Endothelial cell of umbilical vein (primary cell): ENCODE measurements at regions not wholly inside any gene's neighbourhood (a gene's known extent, or its start where the extent isn't known, plus 50 kb on each side); places are given as distances from the start of the nearest gene placed in this dataset.

Source experiments
- BruUV-seq: library from RNA; stranded (reverse); fragments of 400-500 nt; replicated peaks from 2 replicates; lab custom pipeline; 2021; lab: Mats Ljungman, UMichigan
- CTCF ChIA-PET: fragments of 300-600, 350-600 bp; sonication (Branson Sonifier 250); formaldehyde crosslinking; loops from one replicate; lab custom pipeline; 2021; ENCODE audit warnings: antibody characterized with exemption, inconsistent platforms; lab: Charles Lee
- POLR2A ChIA-PET: fragments of 300-600, 350-600 bp; sonication (Branson Sonifier 250); formaldehyde crosslinking; loops from one replicate; lab custom pipeline; 2021; ENCODE audit warnings: antibody characterized with exemption, inconsistent platforms; lab: Charles Lee
- DNase-seq: peaks from one replicate; pipeline ENCODE4 v3.0.0-alpha.2; 2011; ENCODE audit warnings: low read depth, low spot score
- FAIRE-seq: peaks from 2 replicates; lab custom pipeline; 2011; peaks lifted over from hg19 to GRCh38; lab: Jason Lieb, UNC
- H2AFZ ChIP-seq: 2 replicates; pipeline ENCODE4 v1.6.0; 2012; ENCODE audit warnings: low read depth, low read length, control low read depth, inconsistent platforms
- H3K27ac ChIP-seq: 2 replicates; pipeline ENCODE4 v1.5.1; 2011; ENCODE audit warnings: low read depth, mild to moderate bottlenecking, control low read depth, low read length, moderate library complexity; ENCODE audit not compliant: insufficient read depth
- H3K27me3 ChIP-seq, 2 experiments: 2 replicates each; pipeline versions ENCODE4 v1.6.0 to v1.6.1; 2011; ENCODE audit warnings: low read length in 2 of 2, mixed read lengths in 1 of 2; ENCODE audit not compliant: control insufficient read depth in 2 of 2, insufficient read depth in 2 of 2
- H3K36me3 ChIP-seq, 2 experiments: 2 replicates in 1 of 2; 3 replicates in 1 of 2; pipeline ENCODE4 v1.5.1; 2011; ENCODE audit warnings: low read length in 2 of 2, mild to moderate bottlenecking in 1 of 2, moderate library complexity in 1 of 2; ENCODE audit not compliant: control insufficient read depth in 2 of 2, insufficient read depth in 2 of 2; ENCODE audit errors: extremely low read depth in 1 of 2
- H3K4me1 ChIP-seq: 3 replicates; pipeline ENCODE4 v1.5.1; 2011; ENCODE audit warnings: mild to moderate bottlenecking, low read length; ENCODE audit not compliant: control insufficient read depth, insufficient read depth; ENCODE audit errors: extremely low read depth
- H3K4me2 ChIP-seq: 2 replicates; pipeline ENCODE4 v1.6.1; 2011; ENCODE audit warnings: low read length, control low read depth, mixed read lengths; ENCODE audit not compliant: insufficient read depth
- H3K4me3 ChIP-seq, 3 experiments: fragments of 200-600 bp in 1 of 3; sonication (generic), shearing (Covaris generic) in 1 of 3; replicated peaks in 1 of 3; 2 replicates each; pipeline ENCODE4 v1.5.1; 2011 to 2016; ENCODE audit warnings: control low read depth in 3 of 3, low read length in 3 of 3, mild to moderate bottlenecking in 2 of 3, inconsistent platforms in 1 of 3, low read depth in 1 of 3, moderate library complexity in 1 of 3; ENCODE audit not compliant: insufficient read depth in 1 of 3
- H3K79me2 ChIP-seq: 2 replicates; pipeline ENCODE4 v1.6.0; 2012; ENCODE audit warnings: low read length, inconsistent platforms; ENCODE audit not compliant: control insufficient read depth, insufficient read depth
- H3K9ac ChIP-seq: replicated peaks from 2 replicates; pipeline ENCODE3; 2011; ENCODE audit warnings: low read length, control low read depth; ENCODE audit not compliant: insufficient read depth; ENCODE audit errors: extremely low read depth
- H3K9me1 ChIP-seq: replicated peaks from 3 replicates; pipeline ENCODE4 v1.6.0; 2011; ENCODE audit warnings: mild to moderate bottlenecking, low read length; ENCODE audit not compliant: control insufficient read depth, insufficient read depth; ENCODE audit errors: extremely low read depth
- H3K9me3 ChIP-seq: replicated peaks from 2 replicates; pipeline ENCODE4 v1.5.1; 2012; ENCODE audit warnings: low read length, inconsistent platforms; ENCODE audit not compliant: control insufficient read depth, insufficient read depth
- H4K20me1 ChIP-seq: replicated peaks from 2 replicates; pipeline ENCODE3; 2011; ENCODE audit warnings: mild to moderate bottlenecking, low read length; ENCODE audit not compliant: control insufficient read depth, insufficient read depth; ENCODE audit errors: extremely low read depth
- CTCF ChIP-seq, 2 donors: IDR thresholded peaks; 1 replicate in 1 of 2; 2 replicates in 1 of 2; pipeline ENCODE4 v1.5.1; 2011; ENCODE audit warnings: low read length in 2 of 2, mild to moderate bottlenecking in 2 of 2, moderate library complexity in 2 of 2, control low read depth in 1 of 2, inconsistent platforms in 1 of 2, low read depth in 1 of 2; ENCODE audit not compliant: insufficient read depth in 1 of 2; ENCODE audit errors: extremely low read depth in 1 of 2
- EZH2 ChIP-seq: IDR thresholded peaks from 2 replicates; pipeline ENCODE4 v1.6.1; 2012; ENCODE audit warnings: borderline replicate concordance, low read depth, mild to moderate bottlenecking, moderate library complexity, low read length, inconsistent platforms; ENCODE audit not compliant: severe bottlenecking
- FOS ChIP-seq: IDR thresholded peaks from 2 replicates; pipeline ENCODE4 v1.6.1; 2011; ENCODE audit warnings: mild to moderate bottlenecking, low read length, moderate library complexity, borderline replicate concordance; ENCODE audit not compliant: insufficient read depth
- GATA2 ChIP-seq: IDR thresholded peaks from 2 replicates; pipeline ENCODE4 v1.7.0; 2011; ENCODE audit warnings: low read depth, mild to moderate bottlenecking, moderate library complexity, mixed read lengths, low read length; ENCODE audit not compliant: insufficient read length, insufficient read depth
- JUN ChIP-seq: IDR thresholded peaks from 2 replicates; pipeline ENCODE4 v1.6.1; 2011; ENCODE audit warnings: borderline replicate concordance, low read depth; ENCODE audit not compliant: insufficient read length, insufficient read depth
- MAX ChIP-seq: IDR thresholded peaks from 2 replicates; pipeline ENCODE4 v1.6.1; 2011; ENCODE audit not compliant: insufficient read depth, insufficient read length
- MYC ChIP-seq: IDR thresholded peaks from one replicate; pipeline ENCODE4 v1.6.1; 2011; ENCODE audit warnings: mild to moderate bottlenecking, low read depth, low read length
- POLR2A ChIP-seq: IDR thresholded peaks from 2 replicates; pipeline ENCODE4 v1.6.1; 2012; ENCODE audit warnings: low read depth, mild to moderate bottlenecking, control low read depth, low read length
- POLR2AphosphoS5 ChIP-seq: IDR thresholded peaks from 2 replicates; pipeline ENCODE4 v1.6.1; 2012; ENCODE audit warnings: low read depth, mild to moderate bottlenecking, control low read depth, low read length, moderate library complexity; ENCODE audit not compliant: insufficient read depth
- dilution Hi-C: fragments of 300-500 bp; cut with MboI; formaldehyde crosslinking; loops from one replicate; pipeline ENCODE4 v1.15.0; 2019; ENCODE audit warnings: low sequenced_read_pairs; ENCODE audit not compliant: extremely low pct_ligation_motif_present
- intact Hi-C: fragments of 100-400 bp; cut with micrococcal nuclease; formaldehyde crosslinking; loops from one replicate; pipeline ENCODE4 v1.10.0; 2022

- FAIRE-seq (no peak), DNase-seq (no peak)
- no peaks in the 10 kb centered on the region for H4K20me1 ChIP-seq
- TF ChIP-seq FOS = no peak
- no peak for TF ChIP-seq MYC
- TF ChIP-seq CTCF (IDR thresholded peaks at IDR 0.05; ENCODE audit: extremely low read depth in 1 of 2, insufficient read depth in 1 of 2, low read depth in 1 of 2, low read length in 2 of 2) = no peak
- no peak for TF ChIP-seq GATA2
- no peak for TF ChIP-seq POLR2AphosphoS5
- no peak for TF ChIP-seq POLR2A
- no peak for TF ChIP-seq MAX
- TF ChIP-seq JUN = no peak
- no peak for TF ChIP-seq EZH2
- BruUV-seq = no TSS peak
- no peak overlapping the region for H3K9ac ChIP-seq
- no peaks in the 10 kb centered on the region for H3K9me3 ChIP-seq
- intact Hi-C loops = no loop called here
- H3K4me3 ChIP-seq = no peak overlapping the region
- no peaks in the 10 kb centered on the region for H3K27me3 ChIP-seq
- dilution Hi-C loops = no loop called here
- ChIA-PET CTCF (no interaction called here), POLR2A (no interaction called here)
- no peak overlapping the region for H2AFZ ChIP-seq
- H3K4me1 ChIP-seq = no peaks in the 10 kb centered on the region
- H3K9me1 ChIP-seq = no peaks in the 10 kb centered on the region
- H3K36me3 ChIP-seq = no peaks in the 10 kb centered on the region
- no peaks in the 10 kb centered on the region for H3K79me2 ChIP-seq
- no peak overlapping the region for H3K4me2 ChIP-seq
- no peak overlapping the region for H3K27ac ChIP-seq
Observed at GRCh38 chr3:117298273-117298672, 588.7 kb downstream of the TUSC7 start.
